H1 (cell line): ENCODE measurements at regions not wholly inside any gene's neighbourhood (a gene's known extent, or its start where the extent isn't known, plus 50 kb on each side); places are given as distances from the start of the nearest gene placed in this dataset.
A peak's percentile ranks its signal among the peaks of the same experiment; 100 is the strongest.

Experiments
- CTCF ChIA-PET: fragments of 300-600 bp; sonication (Branson Sonifier 250); formaldehyde crosslinking; loops from one replicate; lab custom pipeline; 2021; ENCODE audit not compliant: partially characterized antibody; lab: Charles Lee
- POLR2A ChIA-PET: fragments of 300-600 bp; sonication (Branson Sonifier 250); formaldehyde crosslinking; loops from one replicate; lab custom pipeline; 2021; ENCODE audit warnings: inconsistent platforms; ENCODE audit not compliant: partially characterized antibody; lab: Charles Lee
- DNase-seq, 2 experiments: peaks; one replicate each; pipeline versions ENCODE4 v3.0.0 to v3.0.0-alpha.2; 2010 to 2022; ENCODE audit warnings: low spot score in 2 of 2, low read depth in 1 of 2, mixed read lengths in 1 of 2
- FAIRE-seq: peaks from 2 replicates; lab custom pipeline; 2011; peaks lifted over from hg19 to GRCh38; lab: Jason Lieb, UNC
- H2AFZ ChIP-seq: 2 replicates; pipeline ENCODE4 v1.8.1; 2012; ENCODE audit warnings: low read length, inconsistent platforms
- H2AK5ac ChIP-seq: 2 replicates; pipeline ENCODE4 v1.6.1; 2013; ENCODE audit warnings: low read depth, low read length
- H2BK120ac ChIP-seq: replicated peaks from 2 replicates; pipeline ENCODE3; 2013; ENCODE audit warnings: low read depth, low read length, inconsistent platforms
- H2BK12ac ChIP-seq: 2 replicates; pipeline ENCODE4 v1.6.1; 2013; ENCODE audit warnings: low read depth, low read length
- H2BK15ac ChIP-seq: 2 replicates; pipeline ENCODE4 v1.6.1; 2013; ENCODE audit warnings: low read length
- H2BK20ac ChIP-seq: 2 replicates; pipeline ENCODE4 v1.6.1; 2013; ENCODE audit warnings: low read length
- H2BK5ac ChIP-seq: 2 replicates; pipeline ENCODE4 v1.6.1; 2013; ENCODE audit warnings: low read depth, low read length
- H3K14ac ChIP-seq: 2 replicates; pipeline ENCODE4 v1.6.1; 2013; ENCODE audit warnings: inconsistent platforms; ENCODE audit not compliant: insufficient read length
- H3K18ac ChIP-seq: 2 replicates; pipeline ENCODE4 v1.6.1; 2013; ENCODE audit warnings: low read length; ENCODE audit errors: extremely low read depth
- H3K23ac ChIP-seq: 2 replicates; pipeline ENCODE4 v1.6.1; 2013; ENCODE audit warnings: inconsistent platforms; ENCODE audit not compliant: insufficient read length
- H3K23me2 ChIP-seq: 2 replicates; pipeline ENCODE4 v1.6.1; 2013; ENCODE audit warnings: low read depth, low read length
- H3K27ac ChIP-seq: 2 replicates; pipeline ENCODE4 v1.6.1; 2011; ENCODE audit warnings: low read depth, low read length, inconsistent platforms
- H3K27me3 ChIP-seq, 4 experiments: replicated peaks in 1 of 4; 1 replicate in 1 of 4; 2 replicates in 3 of 4; pipeline versions ENCODE4 v1.6.1 to v1.8.1; 2011 to 2013; ENCODE audit warnings: low read length in 3 of 4, mild to moderate bottlenecking in 3 of 4, inconsistent platforms in 2 of 4, mixed read lengths in 2 of 4, moderate library complexity in 1 of 4; ENCODE audit not compliant: control insufficient read depth in 3 of 4, insufficient read depth in 3 of 4; ENCODE audit errors: extremely low read depth in 1 of 4
- H3K36me3 ChIP-seq, 4 experiments: 2 replicates each; pipeline versions ENCODE4 v1.6.1 to v1.8.1; 2011 to 2013; ENCODE audit warnings: mild to moderate bottlenecking in 4 of 4, low read length in 3 of 4, moderate library complexity in 2 of 4, control low read depth in 1 of 4, inconsistent platforms in 1 of 4; ENCODE audit not compliant: insufficient read depth in 4 of 4, control insufficient read depth in 2 of 4
- H3K4ac ChIP-seq: replicated peaks from 2 replicates; pipeline ENCODE3; 2013; ENCODE audit warnings: low read length, low read depth, mixed read lengths, inconsistent platforms; ENCODE audit not compliant: insufficient read length
- H3K4me1 ChIP-seq, 4 experiments: replicated peaks in 1 of 4; 1 replicate in 1 of 4; 2 replicates in 3 of 4; pipeline versions ENCODE4 v1.6.1 to v1.8.1; 2011 to 2013; ENCODE audit warnings: low read length in 3 of 4, inconsistent platforms in 2 of 4, mixed read lengths in 1 of 4; ENCODE audit not compliant: insufficient read depth in 4 of 4, control insufficient read depth in 3 of 4
- H3K4me2 ChIP-seq, 2 experiments: 2 replicates each; pipeline versions ENCODE4 v1.6.1 to v1.8.1; 2011 to 2013; ENCODE audit warnings: low read depth in 2 of 2, low read length in 2 of 2, control low read depth in 1 of 2, inconsistent platforms in 1 of 2, mild to moderate bottlenecking in 1 of 2; ENCODE audit not compliant: insufficient read depth in 1 of 2
- H3K4me3 ChIP-seq, 4 experiments: fragments of 200-600, 300-600 bp in 1 of 4; sonication (generic), shearing (Covaris generic), sonication (Bioruptor Twin) in 1 of 4; 2 replicates each; pipeline versions ENCODE4 v1.5.1 to v1.8.1; 2011 to 2016; ENCODE audit warnings: low read length in 4 of 4, low read depth in 3 of 4, control low read depth in 2 of 4, inconsistent platforms in 2 of 4, mild to moderate bottlenecking in 2 of 4, mixed read lengths in 1 of 4, moderate library complexity in 1 of 4; ENCODE audit not compliant: insufficient read depth in 2 of 4; ENCODE audit errors: extremely low read depth in 1 of 4
- H3K56ac ChIP-seq: replicated peaks from 2 replicates; pipeline ENCODE3; 2013; ENCODE audit warnings: low read depth, mild to moderate bottlenecking, mixed read lengths, low read length, inconsistent platforms; ENCODE audit not compliant: insufficient read length
- H3K79me1 ChIP-seq: 2 replicates; pipeline ENCODE4 v1.6.1; 2013; ENCODE audit warnings: low read depth, low read length, control low read depth
- H3K79me2 ChIP-seq, 2 experiments: 2 replicates each; pipeline versions ENCODE4 v1.6.1 to v1.8.1; 2012 to 2013; ENCODE audit warnings: low read length in 2 of 2, mild to moderate bottlenecking in 2 of 2, inconsistent platforms in 1 of 2; ENCODE audit not compliant: insufficient read depth in 2 of 2, control insufficient read depth in 1 of 2
- H3K9ac ChIP-seq, 4 experiments: replicated peaks in 1 of 4; 1 replicate in 1 of 4; 2 replicates in 3 of 4; pipeline versions ENCODE4 v1.6.1 to v1.8.1; 2011 to 2013; ENCODE audit warnings: low read depth in 3 of 4, low read length in 3 of 4, control low read depth in 2 of 4, mild to moderate bottlenecking in 2 of 4, moderate library complexity in 2 of 4, inconsistent platforms in 1 of 4; ENCODE audit errors: extremely low read depth in 1 of 4
- H3K9me3 ChIP-seq, 2 experiments: 2 replicates each; pipeline versions ENCODE4 v1.6.1 to v1.8.1; 2012 to 2013; ENCODE audit warnings: mild to moderate bottlenecking in 2 of 2, moderate library complexity in 2 of 2, control low read depth in 1 of 2, inconsistent platforms in 1 of 2, low read depth in 1 of 2, low read length in 1 of 2, mixed read lengths in 1 of 2; ENCODE audit not compliant: insufficient read depth in 2 of 2
- H4K20me1 ChIP-seq, 2 experiments: replicated peaks in 1 of 2; 2 replicates each; pipeline versions ENCODE3 to v1.8.1; 2011 to 2013; ENCODE audit warnings: inconsistent platforms in 2 of 2, low read length in 2 of 2, mild to moderate bottlenecking in 1 of 2; ENCODE audit not compliant: insufficient read depth in 2 of 2, control insufficient read depth in 1 of 2
- H4K5ac ChIP-seq: 2 replicates; pipeline ENCODE4 v1.6.1; 2013; ENCODE audit warnings: low read length, low read depth, mixed read lengths, inconsistent platforms; ENCODE audit not compliant: insufficient read length
- H4K8ac ChIP-seq: 2 replicates; pipeline ENCODE4 v1.8.0; 2013; ENCODE audit warnings: mild to moderate bottlenecking, moderate library complexity, low read length, inconsistent platforms; ENCODE audit not compliant: insufficient read depth; ENCODE audit errors: extremely low read depth
- H4K91ac ChIP-seq: replicated peaks from 2 replicates; pipeline ENCODE3; 2013; ENCODE audit warnings: low read length, mixed read lengths, inconsistent platforms; ENCODE audit not compliant: insufficient read length
- CEBPB ChIP-seq: IDR thresholded peaks from 2 replicates; pipeline ENCODE4 v1.6.1; 2012; ENCODE audit warnings: low read depth, low read length
- CTCF ChIP-seq, 3 experiments: IDR thresholded peaks; 1 replicate in 2 of 3; 2 replicates in 1 of 3; pipeline versions ENCODE4 v1.5.1 to v1.6.1; 2011; ENCODE audit warnings: low read length in 3 of 3, mild to moderate bottlenecking in 3 of 3, inconsistent platforms in 2 of 3, low read depth in 1 of 3, moderate library complexity in 1 of 3; ENCODE audit not compliant: insufficient read depth in 1 of 3; ENCODE audit errors: control extremely low read depth in 1 of 3
- GTF2F1 ChIP-seq: IDR thresholded peaks from 2 replicates; pipeline ENCODE4 v1.6.1; 2012; ENCODE audit warnings: low read depth, low read length, improper control_type of control experiment, borderline replicate concordance
- RAD21 ChIP-seq, 2 experiments: IDR thresholded peaks in 1 of 2; conservative IDR thresholded peaks in 1 of 2; 2 replicates each; pipeline ENCODE4 v1.6.1; 2011; ENCODE audit warnings: low read depth in 2 of 2, low read length in 2 of 2, improper control_type of control experiment in 1 of 2, inconsistent platforms in 1 of 2, mild to moderate bottlenecking in 1 of 2, moderate library complexity in 1 of 2
- SP4 ChIP-seq: IDR thresholded peaks from 2 replicates; pipeline ENCODE4 v1.6.1; 2012; ENCODE audit warnings: low read length, inconsistent platforms
- WGBS, 2 experiments: shearing (Covaris generic) in 1 of 2; methylation state at CpG; one replicate each; pipeline versions ENCODE4 v1.1.6 to v1.1.7; 2013 to 2015; ENCODE audit warnings: low lambda C conversion rate in 2 of 2, mixed read lengths in 2 of 2, inconsistent platforms in 1 of 2, low coverage in 1 of 2, missing lambda C conversion rate in 1 of 2; ENCODE audit not compliant: insufficient replicate concordance in 2 of 2, insufficient coverage in 1 of 2, insufficient read length in 1 of 2; ENCODE audit errors: extremely low coverage in 1 of 2, missing lambda C conversion rate in 1 of 2; 5-methylcytosine and 5-hydroxymethylcytosine counted together

DNA sequence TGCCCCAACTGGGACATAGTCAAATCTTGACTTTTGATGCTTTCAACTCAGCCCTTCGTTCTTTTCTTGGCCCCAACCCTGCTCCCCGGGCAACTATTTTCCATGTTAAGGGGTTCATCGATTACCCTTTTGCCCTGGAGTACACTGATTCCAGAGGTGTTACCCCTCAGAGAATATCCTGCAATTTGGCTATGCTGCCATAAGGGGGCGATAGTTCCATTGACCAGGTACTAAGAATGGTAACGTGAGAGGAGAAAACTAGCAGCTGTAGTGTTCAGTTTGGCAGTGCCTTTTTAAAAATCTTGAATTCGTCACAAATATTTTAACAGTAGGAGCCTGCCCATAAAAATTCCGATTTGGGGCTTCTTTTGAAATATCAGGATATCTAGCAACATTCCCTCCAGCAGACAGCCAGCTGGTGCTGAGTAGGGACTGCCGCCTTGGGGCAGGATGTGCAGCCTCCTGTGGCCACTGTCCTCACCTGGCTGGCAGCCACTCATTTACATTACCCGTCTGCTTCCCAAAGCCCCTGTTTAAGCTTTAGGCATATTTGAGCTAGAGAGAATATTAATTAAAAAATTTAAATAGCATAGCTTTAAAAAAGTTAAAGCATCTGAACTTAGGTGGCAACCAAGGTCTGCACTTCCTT, 146.3 kb upstream of the SKOR2 start:
- Histone ChIP-seq H3K4ac (no peak overlapping the region), H4K8ac (no peak overlapping the region), H3K27me3 (no peaks in the 10 kb centered on the region; a peak in 1 of 7 replicates), H4K5ac (no peak overlapping the region), H3K9ac (no peak overlapping the region), H3K27ac (no peak overlapping the region), H3K4me3 (no peak overlapping the region), H2AK5ac (no peak overlapping the region), H2BK120ac (no peak overlapping the region), H4K91ac (no peak overlapping the region), H2BK15ac (no peak overlapping the region), H2BK5ac (no peak overlapping the region), H3K56ac (no peak overlapping the region), H3K18ac (no peak overlapping the region), H3K9me3 (peaks cover 0 to 4% of the 10 kb centered on the region in 2 experiments; a peak in 3 of 4 replicates), H3K23ac (no peak overlapping the region), H2AFZ (no peak overlapping the region), H4K20me1 (no peaks in the 10 kb centered on the region), H2BK12ac (no peak overlapping the region), H3K4me1 (no peaks in the 10 kb centered on the region), H2BK20ac (no peak overlapping the region), H3K14ac (no peak overlapping the region), H3K4me2 (no peak overlapping the region), H3K23me2 (no peaks in the 10 kb centered on the region), H3K79me1 (no peaks in the 10 kb centered on the region), H3K79me2 (no peaks in the 10 kb centered on the region), H3K36me3 (no peaks in the 10 kb centered on the region)
- CTCF ChIA-PET: interaction anchor here (0.6 to 3.6 kb wide), 75 partner anchors 8 to 1111 kb away, joined by 3 to 40 read pairs (median 4); no protein-coding TSS in a partner anchor
- DNase-seq (peak in 1 of 2 experiments; percentile 84), FAIRE-seq (peak; percentile 85)
- WGBS, 2 experiments: 51% methylated on average over 9 of the region's 9 CpGs; no CpG with 5 or more reads in 1 of the 2 experiments
- POLR2A ChIA-PET: no interaction called here
- TF ChIP-seq RAD21 (IDR thresholded peaks at IDR 0.05 in 1 of 2, conservative IDR thresholded peaks at IDR 0.05 in 1 of 2; ENCODE audit: low read depth in 2 of 2, low read length in 2 of 2) (peak; percentile 65 to 77), CTCF (IDR thresholded peaks at IDR 0.05; ENCODE audit: control extremely low read depth in 1 of 3, insufficient read depth in 1 of 3, low read depth in 1 of 3, low read length in 3 of 3) (peak in 2 of 3 experiments; percentile 73 to 75; a peak in 3 of 4 replicates), CEBPB (no peak), SP4 (no peak), GTF2F1 (no peak)
